B cell (primary cell): ENCODE measurements at regions not wholly inside any gene's neighbourhood (a gene's known extent, or its start where the extent isn't known, plus 50 kb on each side); places are given as distances from the start of the nearest gene placed in this dataset.

Experiments
- ATAC-seq: fragments of 200-7000 bp; cut with Tn5 transposase; one replicate; pipeline ENCODE4 v1.10.0; 2021; ENCODE audit warnings: low read depth, mild to moderate bottlenecking, moderate number of reproducible peaks, moderate library complexity
- CTCF ChIA-PET: fragments of 350-600 bp; sonication (Branson Sonifier 250); formaldehyde crosslinking; loops from one replicate; lab custom pipeline; 2021; ENCODE audit warnings: antibody characterized with exemption, inconsistent platforms; lab: Charles Lee
- POLR2A ChIA-PET: fragments of 350-600 bp; sonication (Branson Sonifier 250); formaldehyde crosslinking; loops from one replicate; lab custom pipeline; 2021; ENCODE audit warnings: antibody characterized with exemption; lab: Charles Lee
- DNase-seq: peaks from one replicate; pipeline ENCODE4 v3.0.0; 2013
- H2AFZ ChIP-seq: 2 replicates; pipeline ENCODE4 v1.6.1; 2012; ENCODE audit warnings: mild to moderate bottlenecking, low read depth, low read length; ENCODE audit not compliant: insufficient read depth, poor library complexity, severe bottlenecking
- H3K27ac ChIP-seq, 2 donors: 1 replicate in 1 of 2; 2 replicates in 1 of 2; pipeline ENCODE4 v1.5.1; 2012 to 2013; ENCODE audit warnings: low read length in 2 of 2, mild to moderate bottlenecking in 2 of 2, moderate library complexity in 1 of 2
- H3K27me3 ChIP-seq, 4 experiments: fragments of 200-600 bp in 1 of 4; sonication (generic) in 1 of 4; replicated peaks in 1 of 4; 1 replicate in 2 of 4; 2 replicates in 2 of 4; pipeline versions ENCODE4 v1.6.1 to v1.7.0; 2013 to 2016; ENCODE audit warnings: low read length in 3 of 4, mild to moderate bottlenecking in 2 of 4, mixed read lengths in 1 of 4, moderate library complexity in 1 of 4; ENCODE audit not compliant: insufficient read depth in 4 of 4, control insufficient read depth in 3 of 4; ENCODE audit errors: control extremely low read depth in 1 of 4
- H3K36me3 ChIP-seq, 2 experiments: replicated peaks in 1 of 2; 1 replicate in 1 of 2; 2 replicates in 1 of 2; pipeline versions ENCODE4 v1.6.1 to v1.7.1; 2013; ENCODE audit warnings: low read length in 1 of 2; ENCODE audit not compliant: insufficient read depth in 2 of 2, control insufficient read depth in 1 of 2; ENCODE audit errors: control extremely low read depth in 1 of 2, extremely low read depth in 1 of 2
- H3K4me1 ChIP-seq, 2 donors: fragments of 200-600 bp in 1 of 2; sonication (generic) in 1 of 2; 1 replicate in 1 of 2; 2 replicates in 1 of 2; pipeline versions ENCODE4 v1.5.1 to v1.6.1; 2013 to 2017; ENCODE audit warnings: low read length in 2 of 2; ENCODE audit not compliant: control insufficient read depth in 2 of 2, insufficient read depth in 2 of 2
- H3K4me2 ChIP-seq: replicated peaks from 2 replicates; pipeline ENCODE3; 2012; ENCODE audit warnings: mild to moderate bottlenecking, low read depth, low read length; ENCODE audit not compliant: poor library complexity, severe bottlenecking
- H3K4me3 ChIP-seq, 5 experiments: fragments of 200-600 bp in 1 of 5; sonication (generic) in 1 of 5; 1 replicate in 3 of 5; 2 replicates in 2 of 5; pipeline versions ENCODE4 v1.5.1 to v1.7.0; 2011 to 2016; ENCODE audit warnings: low read length in 4 of 5, mild to moderate bottlenecking in 4 of 5, low read depth in 2 of 5, control low read depth in 1 of 5, moderate library complexity in 1 of 5; ENCODE audit not compliant: insufficient read depth in 1 of 5; ENCODE audit errors: control extremely low read depth in 1 of 5, extremely low read depth in 1 of 5
- H3K79me2 ChIP-seq: fragments of 200-600 bp; sonication (generic); one replicate; pipeline ENCODE4 v1.6.0; 2016; ENCODE audit warnings: low read length; ENCODE audit not compliant: control insufficient read depth, insufficient read depth
- H3K9ac ChIP-seq: fragments of 200-600 bp; sonication (generic); 2 replicates; pipeline ENCODE4 v1.6.1; 2017; ENCODE audit warnings: mild to moderate bottlenecking, low read length, moderate library complexity
- H3K9me3 ChIP-seq, 3 donors: one replicate each; pipeline versions ENCODE4 v1.6.1 to v1.7.1; 2013; ENCODE audit warnings: low read length in 2 of 3; ENCODE audit not compliant: control insufficient read depth in 2 of 3, insufficient read depth in 1 of 3; ENCODE audit errors: control extremely low read depth in 1 of 3
- H4K20me1 ChIP-seq: 2 replicates; pipeline ENCODE4 v1.6.0; 2012; ENCODE audit warnings: mild to moderate bottlenecking, low read length; ENCODE audit not compliant: insufficient read depth, control insufficient read depth, poor library complexity, severe bottlenecking
- H3K27ac Mint-ChIP-seq: one replicate; pipeline ENCODE4 v1.8.0; 2021; ENCODE audit warnings: mixed read lengths
- H3K27me3 Mint-ChIP-seq: one replicate; pipeline ENCODE4 v1.8.0; 2021; ENCODE audit warnings: mixed read lengths
- H3K4me1 Mint-ChIP-seq: one replicate; pipeline ENCODE4 v1.8.0; 2021; ENCODE audit warnings: mixed read lengths
- H3K4me3 Mint-ChIP-seq: one replicate; pipeline ENCODE4 v1.8.0; 2021; ENCODE audit warnings: mixed read lengths
- H3K9me3 Mint-ChIP-seq: one replicate; pipeline ENCODE4 v1.8.0; 2022; ENCODE audit warnings: mixed read lengths; ENCODE audit not compliant: insufficient read depth
- CTCF ChIP-seq: fragments of 200-600 bp; IDR thresholded peaks from one replicate; pipeline ENCODE4 v1.8.0; 2022; ENCODE audit warnings: antibody characterized with exemption, mild to moderate bottlenecking
- EZH2 ChIP-seq: IDR thresholded peaks from 2 replicates; pipeline ENCODE4 v1.6.1; 2012; ENCODE audit warnings: borderline replicate concordance, low read depth, mild to moderate bottlenecking, moderate library complexity, low read length; ENCODE audit not compliant: insufficient read depth, poor library complexity, severe bottlenecking
- WGBS: methylation state at CpG from one replicate; pipeline ENCODE4 v1.1.5; 2013; ENCODE audit warnings: missing lambda C conversion rate; ENCODE audit not compliant: insufficient coverage; 5-methylcytosine and 5-hydroxymethylcytosine counted together
- intact Hi-C: fragments of 100-400 bp; cut with micrococcal nuclease; formaldehyde crosslinking; loops from one replicate; pipeline ENCODE4 v1.10.0; 2022

DNA sequence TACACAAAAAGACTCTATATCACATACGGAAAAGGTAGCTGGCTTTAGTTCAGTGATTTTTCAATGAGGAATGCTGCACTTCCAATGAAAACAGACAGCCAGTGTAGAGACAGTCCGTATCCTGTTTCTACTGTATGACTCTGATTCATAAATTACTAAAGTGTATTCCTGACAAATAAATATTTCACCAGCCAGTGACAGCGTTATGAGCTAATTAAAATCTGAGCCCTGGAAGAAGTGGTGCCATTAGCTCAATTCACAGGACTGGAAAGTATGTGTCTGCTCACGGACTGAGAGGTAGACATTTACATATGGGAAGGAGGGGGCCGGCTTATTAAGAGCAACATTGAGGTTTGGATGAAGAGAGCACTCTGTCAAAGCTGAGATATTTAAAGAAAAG, 207.9 kb upstream of the RBFOX1 start:
- Histone ChIP-seq H4K20me1 (no peaks in the 10 kb centered on the region), H3K9me3 (no peaks in the 10 kb centered on the region), H3K27me3 (no peaks in the 10 kb centered on the region), H2AFZ (no peak overlapping the region), H3K36me3 (no peaks in the 10 kb centered on the region), H3K4me2 (no peak overlapping the region), H3K9ac (no peak overlapping the region), H3K4me1 (no peaks in the 10 kb centered on the region), H3K27ac (no peak overlapping the region), H3K79me2 (no peaks in the 10 kb centered on the region), H3K4me3 (no peak overlapping the region)
- ChIA-PET CTCF (no interaction called here), POLR2A (no interaction called here)
- no peak for ATAC-seq
- no peak overlapping the region for H3K4me3 Mint-ChIP-seq
- H3K27me3 Mint-ChIP-seq: no peaks in the 10 kb centered on the region
- no peaks in the 10 kb centered on the region for H3K4me1 Mint-ChIP-seq
- H3K9me3 Mint-ChIP-seq: no peaks in the 10 kb centered on the region
- no peak overlapping the region for H3K27ac Mint-ChIP-seq
- WGBS: 51% methylated on average over 2 of the region's 5 CpGs
- TF ChIP-seq EZH2: no peak
- TF ChIP-seq CTCF: no peak
- no peak for DNase-seq
- intact Hi-C loops: no loop called here

GRCh38 chr16:7124242-7124641, 208.4 kb upstream of the RBFOX1 start:
- H3K9me3 Mint-ChIP-seq: no peaks in the 10 kb centered on the region
- Histone ChIP-seq H3K9ac (no peak overlapping the region), H3K4me1 (no peaks in the 10 kb centered on the region), H4K20me1 (no peaks in the 10 kb centered on the region), H3K4me3 (no peak overlapping the region), H3K9me3 (no peaks in the 10 kb centered on the region), H3K27me3 (no peaks in the 10 kb centered on the region), H3K79me2 (no peaks in the 10 kb centered on the region), H3K4me2 (no peak overlapping the region), H3K36me3 (no peaks in the 10 kb centered on the region), H2AFZ (no peak overlapping the region), H3K27ac (no peak overlapping the region)
- TF ChIP-seq CTCF: no peak
- ChIA-PET POLR2A (no interaction called here), CTCF (no interaction called here)
- H3K4me3 Mint-ChIP-seq: no peak overlapping the region
- H3K27me3 Mint-ChIP-seq: no peaks in the 10 kb centered on the region
- no peak for DNase-seq
- ATAC-seq: no peak
- no peaks in the 10 kb centered on the region for H3K4me1 Mint-ChIP-seq
- intact Hi-C loops: no loop called here
- no CpG with 5 or more reads among the region's 2 CpGs for WGBS
- H3K27ac Mint-ChIP-seq: no peak overlapping the region
